OCI-LY1 (cell line): ENCODE measurements at regions not wholly inside any gene's neighbourhood (a gene's known extent, or its start where the extent isn't known, plus 50 kb on each side); places are given as distances from the start of the nearest gene placed in this dataset.

Source experiments
- H2AFZ ChIP-seq: fragments of 200-600 bp; sonication (generic), shearing (Covaris generic); 2 replicates; pipeline ENCODE4 v1.6.0; 2014; ENCODE audit warnings: antibody characterized with exemption, mild to moderate bottlenecking, low read length
- H3F3A ChIP-seq: fragments of 200-600 bp; sonication (generic), shearing (Covaris generic); 2 replicates; pipeline ENCODE4 v1.6.0; 2014; ENCODE audit warnings: mild to moderate bottlenecking, antibody characterized with exemption, low read length, moderate library complexity; ENCODE audit not compliant: insufficient read depth
- H3K27ac ChIP-seq: fragments of 200-600 bp; sonication (generic); 2 replicates; pipeline ENCODE4 v1.5.1; 2014; ENCODE audit warnings: low read length, mixed run types, mild to moderate bottlenecking, low read depth; ENCODE audit not compliant: poor library complexity, severe bottlenecking
- H3K27me3 ChIP-seq: fragments of 200-600 bp; sonication (generic); 2 replicates; pipeline ENCODE4 v1.6.0; 2014; ENCODE audit warnings: antibody characterized with exemption, mild to moderate bottlenecking, low read length, moderate library complexity; ENCODE audit not compliant: insufficient read depth
- H3K36me3 ChIP-seq: fragments of 200-600 bp; sonication (generic); 2 replicates; pipeline ENCODE4 v1.6.1; 2014; ENCODE audit warnings: mild to moderate bottlenecking, antibody characterized with exemption, low read length, moderate library complexity, mixed read lengths; ENCODE audit not compliant: insufficient read depth
- H3K4me1 ChIP-seq: fragments of 200-600 bp; sonication (generic); 2 replicates; pipeline ENCODE4 v1.5.1; 2014; ENCODE audit warnings: mild to moderate bottlenecking, low read length, moderate library complexity; ENCODE audit not compliant: insufficient read depth, severe bottlenecking
- H3K4me2 ChIP-seq: fragments of 200-600 bp; sonication (generic), shearing (Covaris generic); 2 replicates; pipeline ENCODE4 v1.6.1; 2014; ENCODE audit warnings: low read length
- H3K4me3 ChIP-seq: fragments of 200-600 bp; sonication (generic); 2 replicates; pipeline ENCODE4 v1.5.1; 2014; ENCODE audit warnings: low read length, low read depth, mild to moderate bottlenecking, mixed read lengths; ENCODE audit not compliant: poor library complexity, severe bottlenecking
- H3K79me2 ChIP-seq: fragments of 200-600 bp; shearing (Covaris generic); 2 replicates; pipeline ENCODE4 v1.6.1; 2016; ENCODE audit warnings: mixed run types, low read length, mixed read lengths; ENCODE audit not compliant: insufficient read depth
- H3K9ac ChIP-seq: fragments of 200-600 bp; sonication (generic), shearing (Covaris generic); 2 replicates; pipeline ENCODE4 v1.6.1; 2014; ENCODE audit warnings: mild to moderate bottlenecking, low read length, mixed read lengths
- H3K9me2 ChIP-seq: fragments of 200-600 bp; sonication (generic), shearing (Covaris generic); 2 replicates; pipeline ENCODE4 v1.6.1; 2014; ENCODE audit warnings: low read depth, mild to moderate bottlenecking, low read length, mixed read lengths
- H3K9me3 ChIP-seq: fragments of 200-600 bp; shearing (Covaris generic); 2 replicates; pipeline ENCODE4 v1.6.1; 2014; ENCODE audit warnings: low read length, mixed read lengths
- H4K20me1 ChIP-seq: fragments of 200-600 bp; sonication (generic), shearing (Covaris generic); 2 replicates; pipeline ENCODE4 v1.6.0; 2016; ENCODE audit warnings: mild to moderate bottlenecking, low read length; ENCODE audit not compliant: insufficient read depth
- EZH2 ChIP-seq: fragments of 200-600 bp; sonication (generic), shearing (Covaris generic); IDR thresholded peaks from 2 replicates; pipeline ENCODE4 v1.8.0; 2017; ENCODE audit warnings: borderline replicate concordance, mixed run types, mild to moderate bottlenecking, antibody characterized with exemption, low read length, moderate library complexity, mixed read lengths
- TF ChIP-seq, protein P1 (sequence below): fragments of 200-600 bp; sonication (generic), shearing (Covaris generic); IDR thresholded peaks from 2 replicates; pipeline ENCODE4 v1.5.1; 2017; ENCODE audit warnings: mild to moderate bottlenecking, antibody characterized with exemption, low read length, moderate library complexity, mixed read lengths

DNA sequence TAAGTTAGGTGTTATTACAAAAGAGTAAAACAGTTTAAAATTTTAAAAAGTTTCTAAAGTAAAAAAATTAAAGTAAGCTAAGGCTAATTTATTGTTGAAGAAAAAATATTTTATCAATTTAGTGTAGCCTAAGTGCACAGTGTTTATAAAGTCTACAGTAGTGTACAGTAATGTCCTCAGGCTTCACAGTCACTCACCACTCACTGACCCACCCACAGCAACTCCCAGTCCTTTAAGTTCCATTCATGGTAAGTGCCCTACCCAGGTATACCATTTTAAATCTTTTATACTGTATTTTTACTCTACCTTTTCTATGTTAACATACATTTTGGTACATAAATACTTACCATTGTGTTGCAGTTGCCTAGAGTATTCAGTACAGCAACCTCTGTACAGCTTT lies 120.3 kb upstream of the DKK2 start:
- no peak overlapping the region for H3K27ac ChIP-seq
- H3K4me3 ChIP-seq = no peak overlapping the region
- TF ChIP-seq EZH2 = no peak
- TF ChIP-seq, protein P1, sequence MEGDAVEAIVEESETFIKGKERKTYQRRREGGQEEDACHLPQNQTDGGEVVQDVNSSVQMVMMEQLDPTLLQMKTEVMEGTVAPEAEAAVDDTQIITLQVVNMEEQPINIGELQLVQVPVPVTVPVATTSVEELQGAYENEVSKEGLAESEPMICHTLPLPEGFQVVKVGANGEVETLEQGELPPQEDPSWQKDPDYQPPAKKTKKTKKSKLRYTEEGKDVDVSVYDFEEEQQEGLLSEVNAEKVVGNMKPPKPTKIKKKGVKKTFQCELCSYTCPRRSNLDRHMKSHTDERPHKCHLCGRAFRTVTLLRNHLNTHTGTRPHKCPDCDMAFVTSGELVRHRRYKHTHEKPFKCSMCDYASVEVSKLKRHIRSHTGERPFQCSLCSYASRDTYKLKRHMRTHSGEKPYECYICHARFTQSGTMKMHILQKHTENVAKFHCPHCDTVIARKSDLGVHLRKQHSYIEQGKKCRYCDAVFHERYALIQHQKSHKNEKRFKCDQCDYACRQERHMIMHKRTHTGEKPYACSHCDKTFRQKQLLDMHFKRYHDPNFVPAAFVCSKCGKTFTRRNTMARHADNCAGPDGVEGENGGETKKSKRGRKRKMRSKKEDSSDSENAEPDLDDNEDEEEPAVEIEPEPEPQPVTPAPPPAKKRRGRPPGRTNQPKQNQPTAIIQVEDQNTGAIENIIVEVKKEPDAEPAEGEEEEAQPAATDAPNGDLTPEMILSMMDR = no peak
- no peaks in the 10 kb centered on the region for H3K27me3 ChIP-seq
- no peak overlapping the region for H2AFZ ChIP-seq
- H3K9ac ChIP-seq = no peak overlapping the region
- no peaks in the 10 kb centered on the region for H3K4me1 ChIP-seq
- H3F3A ChIP-seq = no peaks in the 10 kb centered on the region
- H3K9me2 ChIP-seq = no peaks in the 10 kb centered on the region
- H3K79me2 ChIP-seq = no peaks in the 10 kb centered on the region
- H4K20me1 ChIP-seq = no peaks in the 10 kb centered on the region
- H3K9me3 ChIP-seq = no peaks in the 10 kb centered on the region
- no peaks in the 10 kb centered on the region for H3K36me3 ChIP-seq
- H3K4me2 ChIP-seq = no peak overlapping the region

- H3K79me2 ChIP-seq = no peaks in the 10 kb centered on the region
- H3K9me2 ChIP-seq = no peaks in the 10 kb centered on the region
- no peak overlapping the region for H2AFZ ChIP-seq
- H3K4me1 ChIP-seq = no peaks in the 10 kb centered on the region
- no peaks in the 10 kb centered on the region for H3F3A ChIP-seq
- no peaks in the 10 kb centered on the region for H3K27me3 ChIP-seq
- no peaks in the 10 kb centered on the region for H3K36me3 ChIP-seq
- no peak overlapping the region for H3K27ac ChIP-seq
- no peak for TF ChIP-seq EZH2
- TF ChIP-seq, protein P1 = no peak
- H3K4me2 ChIP-seq = no peak overlapping the region
- H3K9me3 ChIP-seq = no peaks in the 10 kb centered on the region
- no peak overlapping the region for H3K4me3 ChIP-seq
- no peak overlapping the region for H3K9ac ChIP-seq
- H4K20me1 ChIP-seq = no peaks in the 10 kb centered on the region
These were observed 119.3 kb upstream of the DKK2 start for GRCh38 chr4:107155366-107155765.

- no peaks in the 10 kb centered on the region for H3K36me3 ChIP-seq
- no peak overlapping the region for H2AFZ ChIP-seq
- TF ChIP-seq EZH2 = no peak
- TF ChIP-seq, protein P1 = no peak
- no peaks in the 10 kb centered on the region for H3F3A ChIP-seq
- H3K27ac ChIP-seq = no peak overlapping the region
- H3K4me1 ChIP-seq = no peaks in the 10 kb centered on the region
- H3K4me3 ChIP-seq = no peak overlapping the region
- no peaks in the 10 kb centered on the region for H4K20me1 ChIP-seq
- H3K9me2 ChIP-seq = no peaks in the 10 kb centered on the region
- no peaks in the 10 kb centered on the region for H3K9me3 ChIP-seq
- no peaks in the 10 kb centered on the region for H3K79me2 ChIP-seq
- H3K9ac ChIP-seq = no peak overlapping the region
- no peak overlapping the region for H3K4me2 ChIP-seq
- no peaks in the 10 kb centered on the region for H3K27me3 ChIP-seq
These were observed 117.8 kb upstream of the DKK2 start for GRCh38 chr4:107153956-107154355.
